Right hindlimb (tissue), 1 donor: ENCODE measurements at regions not wholly inside any gene's neighbourhood (a gene's known extent, or its start where the extent isn't known, plus 50 kb on each side); places are given as distances from the start of the nearest gene placed in this dataset.
"Not testable (repeated sequence)": the region's sequence is repeated elsewhere in the genome, so short reads cannot be mapped to it uniquely, and the experiment has no call there.

Experiments
- DNase-seq: peaks from one replicate; pipeline ENCODE4 v3.0.0-alpha.2; 2018

DNA sequence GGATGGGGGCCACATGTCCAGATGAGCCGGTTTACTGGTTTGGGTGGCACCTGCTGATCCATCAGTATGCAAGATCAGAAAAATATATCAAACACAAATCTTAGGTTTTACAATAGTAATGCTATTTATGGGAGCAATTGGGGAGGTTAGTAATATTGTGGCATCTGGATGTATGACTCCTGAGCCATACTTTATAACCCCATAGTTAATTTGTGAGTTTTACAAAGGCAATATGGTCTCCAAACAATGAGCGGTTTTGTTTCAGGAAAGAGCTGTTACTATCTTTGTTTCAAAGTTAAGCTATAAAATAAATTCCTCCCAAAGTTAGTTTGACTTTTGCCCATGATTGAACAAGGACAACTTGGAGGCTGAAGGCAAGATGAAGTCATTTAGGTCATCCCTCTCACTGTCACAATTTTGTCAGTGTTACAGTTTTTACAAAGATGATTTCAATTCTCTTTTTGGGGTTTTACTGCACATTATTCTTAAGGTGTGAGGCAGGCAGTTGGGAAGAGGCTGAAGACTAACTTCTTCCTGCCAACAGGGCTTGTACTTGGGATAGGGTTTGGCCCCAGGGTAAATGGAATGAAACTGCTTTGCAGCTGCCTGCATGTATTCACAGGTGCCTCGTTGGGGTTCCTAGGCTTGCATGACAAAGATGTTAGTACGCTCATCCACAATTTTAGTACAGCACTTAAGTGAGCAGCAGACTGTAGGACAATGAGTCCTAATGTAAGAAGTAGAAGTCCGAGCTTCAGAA is 296.6 kb upstream of the NDN start:
- no peak for DNase-seq

DNA sequence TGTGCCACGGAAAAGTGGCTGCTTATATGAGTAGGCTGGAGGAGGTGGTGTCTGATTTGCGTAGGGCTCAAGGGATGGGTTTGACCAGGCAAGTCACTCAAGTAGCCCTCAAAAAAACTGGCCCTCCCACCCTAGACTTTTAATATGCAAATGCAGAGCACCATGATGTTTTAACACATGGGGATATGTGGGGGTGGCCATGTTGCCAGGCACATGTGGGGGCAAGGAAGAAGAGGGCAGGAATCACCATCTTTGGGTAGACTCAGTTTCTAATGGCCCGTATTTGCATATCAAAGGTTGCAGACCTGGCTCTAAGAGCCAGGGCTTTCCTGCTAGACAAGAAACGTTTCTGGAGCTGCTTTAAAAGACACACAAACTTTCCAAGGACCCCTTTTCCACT is 307.2 kb upstream of the NDN start:
- DNase-seq: no peak

DNA sequence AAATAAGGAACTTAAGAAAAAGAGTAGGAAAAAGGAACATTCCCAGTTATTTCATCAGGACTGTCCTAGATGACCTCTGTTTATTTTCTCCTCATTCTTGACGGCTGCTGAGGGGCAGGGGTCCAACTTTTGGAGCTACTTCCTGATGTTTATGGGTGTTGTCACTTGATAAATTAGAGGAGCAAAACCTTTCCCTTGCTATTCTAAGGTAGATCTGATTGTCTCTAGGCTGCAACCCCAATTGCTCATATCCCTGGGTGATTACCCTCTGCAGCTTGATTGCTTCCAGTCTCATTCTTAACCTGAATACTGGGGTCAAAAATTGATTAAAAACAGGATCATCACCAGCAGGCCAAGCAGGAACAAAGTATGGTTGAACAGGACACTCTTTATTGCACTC is 311.0 kb upstream of the NDN start:
- no peak for DNase-seq

DNA sequence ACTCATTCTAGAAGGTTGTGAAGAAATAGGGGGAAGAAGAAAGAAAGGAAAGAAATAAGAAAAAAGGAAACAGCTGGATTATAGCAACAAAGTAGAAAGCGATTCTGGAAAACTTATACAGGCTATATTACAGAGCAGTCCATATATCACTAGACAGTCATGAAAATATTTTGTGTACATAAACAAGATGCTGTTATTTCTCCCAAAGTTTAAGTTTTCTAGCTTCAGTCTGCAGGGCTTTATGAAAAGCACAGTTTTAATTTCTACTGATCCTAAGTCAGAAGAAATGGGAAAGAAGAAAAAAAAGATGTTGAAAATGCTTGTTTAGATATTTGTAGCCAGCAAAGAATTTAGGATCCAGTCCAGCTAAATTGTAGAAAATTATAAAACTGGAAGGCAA is 321.4 kb upstream of the NDN start:
- DNase-seq: no peak

DNA sequence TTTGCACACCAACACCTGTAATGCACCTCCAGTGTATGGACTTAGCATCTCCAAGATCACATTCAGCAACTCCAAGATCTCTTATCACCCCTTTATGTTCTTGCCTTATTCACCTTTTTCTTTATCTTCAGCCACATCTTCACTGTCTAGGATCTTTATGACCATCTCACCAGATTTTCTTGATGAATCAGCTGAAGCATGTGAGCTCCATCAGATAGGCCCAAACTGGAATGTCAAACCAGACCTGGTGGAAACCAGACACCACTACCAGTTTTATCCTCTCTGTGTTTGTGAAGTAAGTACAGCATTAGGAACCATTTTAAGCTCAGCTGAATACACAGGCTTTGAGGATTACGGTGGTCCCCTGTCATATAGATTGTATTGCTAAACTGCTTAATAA is 330.4 kb upstream of the NDN start:
- no peak for DNase-seq

DNA sequence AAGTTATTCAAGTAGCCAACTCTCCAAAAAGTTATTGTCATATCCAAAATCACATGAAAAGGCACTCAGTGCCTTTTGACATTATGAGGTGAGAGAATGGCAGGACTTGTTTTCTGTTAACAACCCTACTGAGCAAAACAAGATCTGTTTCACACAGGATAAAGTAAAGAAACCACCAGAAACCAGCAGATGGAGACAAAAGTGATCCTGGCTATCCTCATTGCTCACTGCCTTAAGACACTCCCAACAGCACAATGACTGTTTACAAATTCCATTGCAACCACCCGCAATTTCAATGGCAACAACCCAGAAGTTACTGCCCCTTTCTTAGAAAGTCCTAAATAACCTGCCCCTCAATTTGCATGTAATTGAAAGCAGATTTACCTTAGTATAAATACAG is 352.6 kb upstream of the NDN start:
- no peak for DNase-seq

DNA sequence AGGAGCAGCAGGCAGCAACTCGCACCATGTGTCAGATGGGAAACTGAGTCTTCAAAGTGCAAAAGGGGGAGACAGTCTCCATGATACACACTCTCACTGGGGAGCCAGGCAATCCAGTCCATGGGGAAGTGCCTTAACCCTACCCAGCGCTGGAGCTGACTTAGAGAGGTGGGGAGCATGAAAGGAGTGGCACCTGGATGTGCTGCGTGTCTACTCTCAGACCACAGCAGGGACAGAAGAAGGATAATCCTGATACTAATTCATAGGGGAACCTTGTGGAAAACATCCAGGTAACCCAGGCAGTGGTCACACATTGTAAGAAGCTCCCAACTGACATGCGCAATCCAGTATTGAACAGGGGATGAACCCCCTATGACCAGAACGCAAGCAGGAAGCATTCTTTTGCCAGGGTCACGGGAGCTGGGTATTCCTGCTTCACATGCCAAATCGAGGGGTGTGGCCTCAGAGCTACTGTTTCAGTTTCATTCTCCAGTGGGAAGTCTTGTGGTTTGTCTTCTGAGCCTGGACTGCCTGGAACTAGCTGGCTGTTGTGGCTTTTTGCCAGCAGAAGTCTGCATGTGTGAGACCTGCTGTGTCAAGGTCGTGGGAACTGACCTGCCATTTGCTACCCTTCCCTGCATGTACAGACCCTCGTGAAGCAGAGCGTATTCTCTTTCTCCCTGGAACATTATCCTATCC is 367.6 kb upstream of the NDN start:
- peak; percentile 30 for DNase-seq

DNA sequence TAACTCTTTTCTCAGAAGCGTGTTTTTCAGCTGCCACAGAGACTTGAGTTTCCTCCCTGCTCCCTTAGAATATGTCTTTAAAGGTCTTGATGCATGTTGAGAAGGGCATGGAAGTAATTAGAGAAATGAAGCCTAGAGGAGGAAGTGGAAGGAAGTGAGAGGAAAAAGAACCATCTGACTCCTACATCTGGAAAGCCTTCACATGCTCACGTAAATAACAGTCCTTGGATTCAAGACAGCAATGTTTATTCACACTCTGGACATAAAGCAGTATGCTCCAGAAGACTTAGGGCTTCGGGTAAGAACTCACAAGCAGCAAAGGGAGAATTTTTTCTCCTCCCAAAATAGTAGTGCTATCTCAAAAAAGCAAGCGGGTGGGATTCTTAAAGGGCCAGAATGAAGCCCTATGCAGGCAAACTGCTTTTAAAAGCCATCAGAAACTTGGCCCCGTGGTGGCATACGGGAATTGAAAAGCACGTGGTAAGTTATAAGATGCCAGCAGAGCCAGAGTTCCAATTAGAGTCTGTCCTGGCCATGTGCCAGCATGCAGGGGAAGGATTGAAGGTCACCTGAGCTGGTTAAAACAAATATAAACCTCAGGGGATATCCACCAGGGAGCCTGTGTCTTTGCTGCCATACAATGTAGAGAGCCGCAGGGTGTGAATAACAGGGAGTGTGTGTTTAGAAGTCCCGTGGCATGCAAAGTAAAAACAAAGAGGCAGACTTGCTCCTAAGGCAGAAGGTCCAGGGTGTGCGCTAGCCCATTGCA is 380.8 kb upstream of the NDN start:
- no peak for DNase-seq

DNA sequence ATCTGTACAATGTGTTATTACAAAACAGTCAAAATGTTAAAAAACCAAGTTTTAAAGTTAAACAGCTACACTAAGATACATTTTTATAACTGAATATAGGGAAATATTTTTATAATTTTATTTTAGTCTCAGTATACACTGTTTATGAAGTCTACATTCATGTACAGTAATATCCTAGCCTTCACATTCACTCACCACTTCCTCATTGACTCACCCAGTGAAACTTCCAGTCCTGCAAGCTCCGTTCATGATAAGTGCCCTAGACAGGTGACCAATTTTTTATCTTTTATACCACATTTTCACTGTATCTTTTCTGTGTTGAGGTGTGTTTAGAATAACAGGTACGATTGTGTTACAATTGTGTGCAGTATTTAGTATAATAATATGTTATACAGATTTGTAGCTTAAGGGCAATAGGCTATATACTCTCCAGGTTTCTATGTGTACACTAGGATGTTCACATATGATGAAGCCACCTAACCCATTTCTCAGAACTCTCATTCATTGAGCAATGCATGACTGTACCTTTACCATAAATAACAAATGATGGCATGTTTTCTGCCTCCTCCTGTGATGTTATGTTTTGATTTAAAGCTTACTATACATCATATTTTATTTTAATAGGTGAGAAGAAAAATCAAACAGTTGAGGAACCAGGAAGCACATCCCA is 388.4 kb upstream of the NDN start:
- DNase-seq: no peak

DNA sequence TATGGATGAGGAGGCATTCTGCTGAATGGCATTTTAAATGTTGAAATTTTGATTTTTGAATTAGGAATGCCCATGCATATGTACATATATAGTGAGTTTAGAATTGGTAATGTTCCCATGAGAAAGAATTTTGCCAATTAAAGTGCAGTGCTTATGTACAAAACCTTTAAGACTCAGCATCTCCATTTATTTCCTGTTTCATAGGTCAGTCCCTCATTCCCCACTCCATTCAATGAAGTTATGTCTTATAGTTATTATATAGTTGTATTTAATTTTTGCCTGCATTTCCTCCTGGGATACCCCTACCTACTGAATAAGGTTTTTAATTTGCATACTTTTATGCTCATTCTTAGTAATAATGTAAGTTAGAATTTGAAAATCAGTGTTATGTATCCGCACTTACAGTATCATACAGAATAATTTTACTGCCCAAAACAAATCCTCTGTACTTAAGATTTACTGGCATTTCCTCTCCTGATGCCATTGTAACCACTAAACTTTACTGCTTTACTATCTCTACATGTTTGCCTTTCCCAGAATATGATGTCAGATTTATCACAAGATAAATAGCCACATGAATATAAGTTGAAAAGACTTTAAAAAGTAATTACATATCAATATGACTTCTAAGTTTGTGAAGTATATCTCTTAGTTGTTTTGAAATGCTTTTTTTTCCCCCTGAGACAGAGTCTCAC is 389.1 kb upstream of the NDN start:
- DNase-seq: no peak

DNA sequence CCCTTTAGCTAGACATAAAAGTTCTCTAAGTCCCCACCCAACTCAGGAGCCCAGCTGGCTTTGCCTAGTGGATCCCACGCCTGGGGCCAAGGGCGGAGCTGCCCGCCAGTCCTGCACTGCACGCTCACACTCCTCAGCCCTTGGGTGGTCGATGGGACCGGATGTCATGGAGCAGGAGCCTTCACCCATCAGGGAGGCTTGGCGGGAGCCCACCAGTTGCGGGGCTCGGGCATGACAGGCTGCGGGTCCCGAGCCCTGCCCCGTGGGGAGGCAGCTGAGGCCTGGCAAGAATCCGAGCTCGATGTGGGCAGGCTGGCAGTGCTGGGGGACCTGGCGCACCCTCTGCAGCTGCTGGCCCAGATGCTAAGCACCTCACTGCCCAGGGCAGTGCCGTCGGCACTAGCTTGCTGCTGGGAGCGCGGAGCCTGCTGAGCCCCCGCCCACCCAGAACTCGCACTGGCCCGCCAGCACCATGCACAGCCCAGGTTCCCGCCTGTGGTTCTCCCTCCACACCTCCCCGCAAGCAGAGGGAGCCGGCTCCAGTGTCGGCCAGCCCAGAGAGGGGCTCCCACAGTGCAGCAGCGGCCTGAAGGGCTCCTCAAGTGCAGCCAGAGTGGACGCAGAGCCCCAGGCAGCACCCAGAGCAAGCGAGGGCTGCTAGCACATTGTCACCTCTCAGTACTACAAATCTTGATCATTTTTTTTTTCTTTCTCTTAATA is 391.4 kb upstream of the NDN start:
- DNase-seq: no peak

DNA sequence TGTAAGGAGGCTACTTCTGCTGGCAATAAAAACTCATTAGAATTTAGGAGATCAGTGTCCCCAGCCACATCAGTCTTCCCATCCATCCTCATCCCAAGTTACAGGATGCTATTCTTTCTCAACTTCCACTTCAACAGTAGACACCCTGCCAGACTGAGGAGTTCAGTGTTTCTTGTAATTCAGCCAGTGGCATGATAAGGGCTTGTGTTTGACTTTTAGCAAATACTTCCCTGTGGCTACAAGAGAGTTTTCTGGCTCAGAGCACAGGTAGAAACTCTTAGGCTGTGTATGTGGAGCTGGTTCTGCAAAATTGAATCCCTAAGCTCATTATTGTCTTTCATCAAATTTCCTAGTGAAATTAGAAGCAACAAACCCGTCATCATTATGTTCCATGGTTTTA is 401.8 kb upstream of the NDN start:
- not testable (repeated sequence) for DNase-seq

DNA sequence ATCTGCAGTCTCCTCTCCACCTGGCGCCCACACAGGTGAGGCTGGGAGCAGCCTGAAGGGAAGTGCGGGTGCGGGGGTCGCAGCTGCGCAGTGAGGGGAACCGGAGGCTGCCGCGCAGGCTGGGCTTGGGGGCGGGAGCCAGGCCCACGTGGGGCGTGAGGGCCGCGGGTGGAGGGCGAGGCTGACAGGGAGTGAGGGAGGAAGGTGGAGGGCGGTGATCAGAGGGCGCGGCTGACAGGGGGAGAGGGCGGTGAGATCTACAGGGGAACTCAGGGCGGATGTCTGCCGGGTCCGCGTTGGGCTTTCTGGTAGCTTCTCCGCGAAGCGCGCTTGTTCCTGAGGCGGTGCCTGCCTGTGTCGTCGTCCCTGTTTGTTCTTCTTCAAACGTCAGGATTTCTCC is 414.4 kb upstream of the NDN start:
- DNase-seq: not testable (repeated sequence)

DNA sequence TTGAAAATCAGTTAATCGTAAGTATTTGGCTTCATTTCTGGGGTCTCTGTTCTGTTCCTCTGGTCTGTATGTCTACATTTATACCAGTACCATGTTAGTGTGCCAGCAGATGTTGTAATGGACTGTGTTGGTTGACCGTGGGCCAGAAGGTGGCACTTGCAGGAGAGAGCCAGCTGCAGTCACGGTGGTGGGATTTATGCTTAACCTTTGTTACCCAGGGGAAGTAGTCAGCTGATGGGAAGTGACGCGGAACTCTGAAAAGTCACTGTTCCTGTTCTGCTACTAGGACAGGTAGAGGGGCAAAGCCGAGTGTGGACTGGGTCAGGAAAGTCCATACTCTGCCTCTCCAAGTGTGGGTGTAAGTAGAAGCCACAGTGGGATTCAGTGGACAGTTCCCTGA is 420.4 kb upstream of the NDN start:
- DNase-seq: not testable (repeated sequence)

DNA sequence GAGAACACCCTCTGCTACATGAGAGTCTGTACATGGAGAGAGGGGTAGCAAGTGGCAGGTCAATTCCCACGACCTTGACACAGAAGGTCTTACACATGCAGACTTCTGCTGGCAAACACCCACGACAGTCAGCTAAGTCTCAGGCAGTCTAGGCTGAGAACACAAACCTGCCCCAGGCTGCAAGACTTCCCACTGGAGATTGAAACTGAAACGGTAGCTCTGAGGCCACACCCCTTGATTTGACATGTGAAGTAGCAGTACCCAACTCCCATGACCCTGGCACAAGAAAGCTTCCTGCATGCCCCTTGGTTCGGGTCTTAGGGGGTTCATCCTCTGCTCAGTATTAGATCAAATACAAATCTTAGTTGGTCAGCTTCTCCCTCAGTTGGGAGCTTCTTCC is 420.8 kb upstream of the NDN start:
- not testable (repeated sequence) for DNase-seq

DNA sequence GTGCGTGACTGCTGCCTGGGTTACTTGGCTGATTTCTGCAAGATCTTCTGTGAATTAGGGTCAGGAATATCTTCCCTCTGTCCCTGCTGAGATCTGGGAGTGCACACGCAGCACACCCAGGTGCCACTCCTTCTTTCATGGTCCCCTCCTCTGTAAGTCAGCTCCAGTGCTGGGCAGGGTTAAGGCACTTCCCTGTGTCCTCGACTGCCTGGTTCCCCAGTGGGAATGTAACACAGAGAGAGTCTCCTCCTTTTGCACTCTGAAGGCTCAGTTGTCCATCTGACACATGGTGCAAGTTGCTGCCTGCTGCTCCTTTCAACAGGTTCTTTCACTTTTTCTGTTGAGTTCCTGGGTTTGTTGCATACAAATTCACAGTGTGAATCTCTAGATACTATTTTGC is 421.2 kb upstream of the NDN start:
- not testable (repeated sequence) for DNase-seq

DNA sequence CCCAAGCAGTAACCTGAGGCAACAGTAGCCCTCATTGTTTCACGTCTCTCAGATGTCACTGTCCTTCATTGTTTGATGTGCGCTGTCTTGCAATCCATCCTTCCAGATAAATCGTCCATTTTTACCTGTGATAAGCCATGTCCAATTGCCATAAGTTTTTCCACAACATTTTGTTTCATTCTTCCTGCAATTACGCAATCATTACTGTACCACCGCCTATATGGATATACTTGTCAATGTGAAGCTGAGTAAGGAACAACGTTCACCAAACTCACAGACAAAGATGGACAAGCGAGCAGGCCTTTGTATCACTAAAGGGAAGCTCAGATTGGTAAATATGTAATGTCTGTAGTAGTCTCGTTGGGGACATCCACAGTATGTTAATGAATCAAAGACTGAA is 452.5 kb upstream of the NDN start:
- DNase-seq: not testable (repeated sequence)

DNA sequence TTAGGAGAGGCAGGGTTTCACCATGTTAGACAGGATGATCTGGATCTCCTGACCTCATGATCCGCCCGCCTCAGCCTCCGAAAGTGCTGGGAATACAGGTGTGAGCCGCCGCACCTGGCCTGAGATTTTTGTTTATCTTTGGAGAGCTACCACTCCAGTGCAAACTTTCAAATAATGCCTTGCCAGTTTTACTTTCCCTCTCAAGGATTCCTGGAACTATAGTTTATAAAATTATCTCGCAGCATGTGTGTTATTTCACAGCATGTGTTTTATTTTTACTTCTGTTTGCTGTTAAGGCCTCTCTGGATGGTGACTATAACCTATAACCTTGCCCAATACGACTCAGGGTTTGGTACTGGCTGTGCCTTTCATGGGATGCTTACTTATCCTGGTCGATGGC is 458.0 kb upstream of the NDN start:
- not testable (repeated sequence) for DNase-seq

DNA sequence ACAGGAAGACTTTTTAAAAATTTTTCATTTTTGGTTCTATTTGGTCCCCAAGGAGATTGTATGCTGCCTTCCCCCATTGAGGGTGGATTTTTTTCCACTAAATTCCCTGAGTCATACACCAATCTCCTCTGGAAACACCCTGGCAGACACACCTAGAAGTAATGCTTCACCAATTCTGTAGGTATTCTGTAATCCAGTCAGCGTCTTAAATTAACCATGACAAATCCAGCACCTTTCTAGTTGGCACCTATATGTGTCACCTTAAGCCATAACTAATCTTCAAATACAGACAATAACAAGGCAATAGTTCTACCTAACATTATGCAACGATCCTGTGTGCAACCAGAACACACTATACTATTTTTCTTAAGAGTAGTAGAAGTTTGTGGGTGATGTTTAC is 459.1 kb upstream of the NDN start:
- DNase-seq: no peak

DNA sequence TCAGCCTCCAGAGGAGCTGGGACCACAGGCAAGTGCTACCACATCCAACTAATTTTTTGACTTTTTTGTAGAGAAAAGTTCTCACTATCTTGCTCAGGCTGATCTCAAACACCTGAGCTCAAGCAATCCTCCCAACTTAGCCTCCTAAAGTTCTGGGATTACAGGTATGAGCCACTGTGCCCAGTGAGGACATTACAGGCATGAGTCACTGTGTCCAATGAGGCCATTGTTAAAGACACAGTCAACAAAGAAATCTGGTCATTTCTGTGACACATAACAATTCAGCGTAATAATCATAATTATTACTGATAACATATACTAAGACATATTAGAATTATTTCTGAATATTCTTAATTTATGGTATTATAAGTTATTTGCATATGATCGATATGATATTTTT is 463.4 kb upstream of the NDN start:
- DNase-seq: no peak

DNA sequence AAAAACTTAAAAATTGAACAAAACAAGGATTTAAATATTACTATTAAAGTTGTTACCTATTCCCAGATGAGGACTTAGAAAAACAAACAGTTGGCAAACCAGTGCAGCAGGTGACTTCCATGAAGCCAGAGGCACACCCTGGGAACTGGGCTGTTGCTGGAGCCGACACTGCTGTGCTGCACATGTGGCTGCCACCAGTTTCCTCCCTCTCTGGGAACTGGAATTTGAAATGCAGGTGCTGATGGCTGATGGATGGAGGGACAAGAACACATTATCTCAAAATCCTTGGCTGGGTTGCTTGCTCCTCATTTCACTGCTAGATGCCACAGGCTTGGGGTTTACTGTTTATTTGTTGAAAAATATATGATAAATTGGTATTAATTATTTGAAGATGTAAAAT is 471.2 kb upstream of the NDN start:
- DNase-seq: not testable (repeated sequence)

DNA sequence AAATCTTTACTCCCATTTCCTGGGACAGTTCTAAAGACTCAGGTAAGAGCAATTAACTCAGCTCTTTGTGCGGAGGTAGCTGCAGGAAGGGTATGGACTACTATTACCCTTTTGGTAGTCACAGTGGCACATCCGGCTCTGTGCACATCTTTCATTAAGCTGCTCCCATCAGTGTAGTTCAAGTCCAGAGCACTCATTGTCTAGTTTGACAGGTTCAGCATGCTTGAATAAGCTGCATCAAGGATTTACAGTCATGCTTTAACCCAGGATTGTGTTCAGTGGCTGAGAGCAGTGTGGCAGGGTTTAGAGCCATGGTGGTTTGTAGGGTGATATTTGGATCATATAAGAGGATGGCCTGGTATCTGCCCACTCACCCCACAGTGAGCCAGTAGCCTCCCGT is 478.4 kb upstream of the NDN start:
- not testable (repeated sequence) for DNase-seq
